ENCODE measurements at regions not wholly inside any gene's neighbourhood (a gene's known extent, or its start where the extent isn't known, plus 50 kb on each side); places are given as distances from the start of the nearest gene placed in this dataset.

DNA sequence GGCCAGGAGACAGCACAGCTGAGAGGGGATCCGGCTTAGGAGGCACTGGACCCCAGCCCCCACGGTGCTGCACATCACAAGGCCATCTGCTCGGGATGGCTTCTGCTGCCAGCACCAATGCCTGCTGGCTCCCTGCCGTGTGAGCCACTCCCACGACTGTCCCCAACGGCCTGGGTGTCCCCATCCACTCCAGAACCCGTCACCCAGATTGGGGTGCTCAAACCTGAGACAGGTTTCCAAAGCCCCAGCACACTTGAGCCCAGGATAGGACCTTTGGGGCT is 102.4 kb downstream of the RFLNA start:
- no peak for DNase-seq
- H3K4me1 ChIP-seq = peaks cover 42% of the 10 kb centered on the region
- H3K9me3 ChIP-seq = no peaks in the 10 kb centered on the region
- no peaks in the 10 kb centered on the region for H3K27me3 ChIP-seq
- intact Hi-C loops (cut with DNase I) = no loop called here
- H3K36me3 ChIP-seq = peaks cover 75% of the 10 kb centered on the region
- H3K27ac ChIP-seq = no peak overlapping the region
- TF ChIP-seq, protein P1, sequence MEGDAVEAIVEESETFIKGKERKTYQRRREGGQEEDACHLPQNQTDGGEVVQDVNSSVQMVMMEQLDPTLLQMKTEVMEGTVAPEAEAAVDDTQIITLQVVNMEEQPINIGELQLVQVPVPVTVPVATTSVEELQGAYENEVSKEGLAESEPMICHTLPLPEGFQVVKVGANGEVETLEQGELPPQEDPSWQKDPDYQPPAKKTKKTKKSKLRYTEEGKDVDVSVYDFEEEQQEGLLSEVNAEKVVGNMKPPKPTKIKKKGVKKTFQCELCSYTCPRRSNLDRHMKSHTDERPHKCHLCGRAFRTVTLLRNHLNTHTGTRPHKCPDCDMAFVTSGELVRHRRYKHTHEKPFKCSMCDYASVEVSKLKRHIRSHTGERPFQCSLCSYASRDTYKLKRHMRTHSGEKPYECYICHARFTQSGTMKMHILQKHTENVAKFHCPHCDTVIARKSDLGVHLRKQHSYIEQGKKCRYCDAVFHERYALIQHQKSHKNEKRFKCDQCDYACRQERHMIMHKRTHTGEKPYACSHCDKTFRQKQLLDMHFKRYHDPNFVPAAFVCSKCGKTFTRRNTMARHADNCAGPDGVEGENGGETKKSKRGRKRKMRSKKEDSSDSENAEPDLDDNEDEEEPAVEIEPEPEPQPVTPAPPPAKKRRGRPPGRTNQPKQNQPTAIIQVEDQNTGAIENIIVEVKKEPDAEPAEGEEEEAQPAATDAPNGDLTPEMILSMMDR (IDR thresholded peaks at IDR 0.05) = no peak
- ATAC-seq = no peak
- no peak overlapping the region for H3K4me3 ChIP-seq

DNA sequence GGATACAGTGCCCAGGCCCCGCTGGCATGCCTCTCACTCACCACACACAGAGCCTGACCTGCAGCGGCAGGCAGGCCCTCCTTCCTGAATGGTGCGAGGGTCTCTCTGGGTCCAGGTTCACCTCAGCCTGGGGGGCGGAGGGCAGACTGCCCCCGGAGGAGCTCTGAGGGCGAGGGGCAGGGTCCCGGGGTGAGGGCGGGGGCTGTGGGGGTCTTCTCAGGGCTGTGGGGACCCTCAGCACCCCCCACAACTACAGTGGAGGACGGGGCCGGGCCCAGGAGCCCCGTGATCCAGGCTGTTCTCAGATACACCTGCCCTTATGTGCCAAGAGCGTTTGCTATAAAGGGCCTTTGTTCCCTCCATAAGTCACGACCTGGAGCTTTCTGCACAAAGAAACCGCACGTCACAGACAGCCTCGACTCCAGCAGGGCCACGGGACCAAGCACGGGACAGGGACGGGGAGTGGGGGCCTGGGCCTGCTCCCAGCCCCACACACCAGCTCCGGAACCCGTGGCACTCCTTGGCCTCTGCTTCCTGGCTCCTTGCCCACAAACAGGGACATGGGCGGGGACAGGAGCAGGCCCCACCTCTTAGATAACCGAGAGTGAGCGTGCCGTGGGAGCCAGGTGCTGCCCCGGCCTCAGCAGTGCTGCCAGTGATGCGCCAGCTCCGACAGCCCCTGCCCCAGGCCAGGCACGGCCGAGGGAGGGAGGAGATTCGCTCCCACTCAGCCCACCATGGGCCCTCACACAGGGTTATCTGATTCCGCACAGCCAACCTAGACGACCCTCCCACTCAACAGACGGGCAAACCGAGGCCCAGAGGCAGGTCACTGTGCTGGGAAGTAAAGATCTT is 101.9 kb downstream of the RFLNA start:
- Histone ChIP-seq H3K9me3 (no peaks in the 10 kb centered on the region), H3K27ac (no peak overlapping the region), H3K4me3 (no peak overlapping the region), H3K27me3 (no peaks in the 10 kb centered on the region), H3K36me3 (peaks cover 71% of the 10 kb centered on the region), H3K4me1 (peaks cover 47% of the 10 kb centered on the region)
- DNase-seq (no peak), ATAC-seq (peak; percentile 16)
- intact Hi-C loops (cut with DNase I) = no loop called here
- TF ChIP-seq, protein P1 (IDR thresholded peaks at IDR 0.05) = no peak

DNA sequence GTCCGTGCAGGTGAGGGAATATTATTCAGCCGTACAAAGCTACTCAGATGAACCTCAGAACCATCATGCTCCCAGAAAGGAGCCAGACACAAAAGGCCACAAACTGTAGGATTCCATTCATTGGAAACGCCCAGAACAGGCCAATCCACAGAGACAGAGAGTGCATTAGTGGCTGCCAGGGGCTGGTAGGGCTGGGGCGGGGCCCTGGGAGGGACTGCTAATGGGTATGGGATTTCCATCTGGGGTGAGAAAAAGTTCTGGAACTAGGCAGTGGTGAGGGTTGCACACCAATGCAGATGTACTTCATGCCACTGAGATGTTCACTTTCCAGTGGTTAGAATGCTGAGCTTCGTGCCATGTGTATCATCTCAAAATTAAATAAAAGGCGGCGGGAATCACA is 101.1 kb downstream of the RFLNA start:
- H3K27me3 ChIP-seq = no peaks in the 10 kb centered on the region
- DNase-seq = no peak
- H3K9me3 ChIP-seq = no peaks in the 10 kb centered on the region
- TF ChIP-seq, protein P1 (IDR thresholded peaks at IDR 0.05) = no peak
- ATAC-seq = no peak
- no peak overlapping the region for H3K4me3 ChIP-seq
- H3K4me1 ChIP-seq = peaks cover 54% of the 10 kb centered on the region
- no peak overlapping the region for H3K27ac ChIP-seq
- peaks cover 63% of the 10 kb centered on the region for H3K36me3 ChIP-seq
- intact Hi-C loops (cut with DNase I) = no loop called here

DNA sequence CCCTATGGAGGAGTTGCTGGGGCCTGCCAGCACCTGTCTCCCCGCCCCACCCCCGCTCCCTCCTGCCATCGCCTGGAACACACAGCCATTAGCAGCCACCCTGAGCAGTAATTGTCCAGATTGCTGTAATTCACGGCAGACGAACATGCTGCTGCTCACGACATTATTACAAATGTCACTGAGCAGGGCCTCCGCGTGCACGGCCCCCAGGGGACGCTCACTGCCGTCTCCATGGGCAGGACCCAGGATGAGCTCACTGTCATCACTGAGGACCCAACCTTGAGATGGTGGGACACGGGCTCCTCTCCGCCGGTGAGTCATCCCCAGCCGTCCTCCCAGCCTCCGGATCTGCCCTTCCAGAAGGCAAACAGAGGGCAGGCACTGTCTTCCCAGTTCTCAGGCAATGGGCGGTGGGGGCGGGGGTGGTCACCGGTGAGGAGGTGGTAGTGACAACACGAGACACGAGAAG is 100.4 kb downstream of the RFLNA start:
- Histone ChIP-seq H3K4me3 (no peak overlapping the region), H3K27me3 (no peaks in the 10 kb centered on the region), H3K4me1 (peaks cover 61% of the 10 kb centered on the region), H3K9me3 (no peaks in the 10 kb centered on the region), H3K36me3 (peaks cover 57% of the 10 kb centered on the region), H3K27ac (no peak overlapping the region)
- ATAC-seq (no peak), DNase-seq (no peak)
- TF ChIP-seq, protein P1 (IDR thresholded peaks at IDR 0.05) = no peak
- intact Hi-C loops (cut with DNase I) = no loop called here

DNA sequence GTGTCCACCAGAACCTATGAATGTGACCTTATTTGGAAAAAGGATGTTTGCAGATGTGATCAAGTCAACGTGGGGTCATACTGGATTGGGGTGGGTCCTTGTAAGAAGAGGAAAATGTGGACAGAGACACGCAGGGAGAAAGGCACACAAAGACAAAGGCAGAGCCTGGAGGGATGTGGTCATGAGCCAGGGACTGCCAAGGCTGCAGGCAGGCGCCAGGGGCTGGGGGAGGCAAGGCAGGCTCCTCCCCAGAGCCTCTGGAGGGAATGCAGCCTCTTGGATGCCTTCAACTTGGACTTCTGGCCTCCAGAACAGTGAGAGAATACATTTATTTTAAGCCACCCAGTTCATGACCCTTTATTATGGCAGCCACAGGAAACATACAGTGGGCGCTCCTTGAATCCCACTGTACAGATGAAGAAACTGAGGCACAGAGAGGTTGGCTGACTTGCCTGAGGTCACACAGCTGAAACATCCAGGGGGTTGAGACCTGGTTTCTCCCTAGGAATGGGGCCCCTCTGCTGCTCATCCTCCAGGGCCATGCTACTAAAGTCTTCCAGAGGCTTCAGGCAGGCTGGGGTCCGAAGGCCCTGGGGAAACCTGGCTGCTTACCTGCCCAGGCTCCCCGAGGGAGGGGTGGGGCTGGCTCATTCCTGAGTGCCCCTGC is 99.7 kb downstream of the RFLNA start:
- peaks cover 67% of the 10 kb centered on the region for H3K4me1 ChIP-seq
- H3K27ac ChIP-seq = no peak overlapping the region
- TF ChIP-seq, protein P1 (IDR thresholded peaks at IDR 0.05) = no peak
- no peak overlapping the region for H3K4me3 ChIP-seq
- no peaks in the 10 kb centered on the region for H3K27me3 ChIP-seq
- no peak for DNase-seq
- H3K9me3 ChIP-seq = no peaks in the 10 kb centered on the region
- no peak for ATAC-seq
- intact Hi-C loops (cut with DNase I) = no loop called here
- peaks cover 54% of the 10 kb centered on the region for H3K36me3 ChIP-seq
